AG09319 (cell line): ENCODE measurements at regions not wholly inside any gene's neighbourhood (a gene's known extent, or its start where the extent isn't known, plus 50 kb on each side); places are given as distances from the start of the nearest gene placed in this dataset.
"Not testable (repeated sequence)": the region's sequence is repeated elsewhere in the genome, so short reads cannot be mapped to it uniquely, and the experiment has no call there.

Experiments used
- DNase-seq: peaks from one replicate; pipeline ENCODE4 v3.0.0-alpha.2; 2010; ENCODE audit warnings: low read depth; ENCODE audit errors: extremely low read depth
- TF ChIP-seq, protein P1 (sequence below): IDR thresholded peaks from 2 replicates; pipeline ENCODE4 v1.5.1; 2011; ENCODE audit warnings: low read depth, mild to moderate bottlenecking, inconsistent platforms, low read length, moderate library complexity

DNA sequence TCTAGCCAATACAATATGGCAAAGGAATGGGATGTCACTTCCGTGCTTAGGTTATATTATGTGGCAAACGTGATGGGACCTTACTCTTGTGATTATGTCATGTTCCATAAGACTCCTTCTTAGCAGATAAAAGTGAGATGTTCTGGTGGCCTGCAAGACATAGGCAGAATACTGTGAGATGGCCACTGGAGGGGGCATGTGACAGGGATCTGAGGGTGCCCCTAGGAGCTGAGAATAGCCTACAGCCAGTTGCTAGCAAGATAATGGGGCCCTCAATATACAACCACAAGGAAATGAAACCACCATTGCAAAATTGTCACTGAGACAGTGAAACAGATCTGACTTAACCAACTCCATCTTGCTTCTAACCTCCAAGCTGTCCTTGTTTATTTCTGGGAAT lies 151.4 kb upstream of the SSTR1 start:
- DNase-seq, result no peak

DNA sequence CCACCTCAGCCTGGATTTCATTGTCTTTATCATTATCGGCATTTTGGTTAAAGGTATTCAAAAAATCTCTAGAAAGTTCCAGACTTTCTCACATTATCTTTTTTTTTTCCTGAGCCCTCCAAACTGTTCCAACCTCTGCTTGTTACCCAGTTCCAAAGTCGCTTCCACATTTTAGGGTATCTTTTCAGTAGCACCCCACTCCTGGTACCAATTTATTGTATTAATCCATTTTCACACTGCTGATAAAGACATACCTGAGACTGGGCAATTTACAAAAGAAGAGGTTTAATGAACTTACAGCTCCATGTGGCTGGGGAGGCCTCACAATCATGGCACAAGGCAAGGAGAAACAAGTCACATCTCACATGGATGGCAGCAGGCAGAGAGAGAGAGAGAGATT lies 145.5 kb upstream of the SSTR1 start:
- not testable (repeated sequence) for DNase-seq

More for the DNA sequence above, 151.4 kb upstream of the SSTR1 start:
- TF ChIP-seq, protein P1, sequence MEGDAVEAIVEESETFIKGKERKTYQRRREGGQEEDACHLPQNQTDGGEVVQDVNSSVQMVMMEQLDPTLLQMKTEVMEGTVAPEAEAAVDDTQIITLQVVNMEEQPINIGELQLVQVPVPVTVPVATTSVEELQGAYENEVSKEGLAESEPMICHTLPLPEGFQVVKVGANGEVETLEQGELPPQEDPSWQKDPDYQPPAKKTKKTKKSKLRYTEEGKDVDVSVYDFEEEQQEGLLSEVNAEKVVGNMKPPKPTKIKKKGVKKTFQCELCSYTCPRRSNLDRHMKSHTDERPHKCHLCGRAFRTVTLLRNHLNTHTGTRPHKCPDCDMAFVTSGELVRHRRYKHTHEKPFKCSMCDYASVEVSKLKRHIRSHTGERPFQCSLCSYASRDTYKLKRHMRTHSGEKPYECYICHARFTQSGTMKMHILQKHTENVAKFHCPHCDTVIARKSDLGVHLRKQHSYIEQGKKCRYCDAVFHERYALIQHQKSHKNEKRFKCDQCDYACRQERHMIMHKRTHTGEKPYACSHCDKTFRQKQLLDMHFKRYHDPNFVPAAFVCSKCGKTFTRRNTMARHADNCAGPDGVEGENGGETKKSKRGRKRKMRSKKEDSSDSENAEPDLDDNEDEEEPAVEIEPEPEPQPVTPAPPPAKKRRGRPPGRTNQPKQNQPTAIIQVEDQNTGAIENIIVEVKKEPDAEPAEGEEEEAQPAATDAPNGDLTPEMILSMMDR, result no peak; the same call in 1 of the 2 replicates

- TF ChIP-seq, protein P1, result no peak
- no peak for DNase-seq
These were observed 143.9 kb upstream of the SSTR1 start for GRCh38 chr14:38063711-38064320.

DNA sequence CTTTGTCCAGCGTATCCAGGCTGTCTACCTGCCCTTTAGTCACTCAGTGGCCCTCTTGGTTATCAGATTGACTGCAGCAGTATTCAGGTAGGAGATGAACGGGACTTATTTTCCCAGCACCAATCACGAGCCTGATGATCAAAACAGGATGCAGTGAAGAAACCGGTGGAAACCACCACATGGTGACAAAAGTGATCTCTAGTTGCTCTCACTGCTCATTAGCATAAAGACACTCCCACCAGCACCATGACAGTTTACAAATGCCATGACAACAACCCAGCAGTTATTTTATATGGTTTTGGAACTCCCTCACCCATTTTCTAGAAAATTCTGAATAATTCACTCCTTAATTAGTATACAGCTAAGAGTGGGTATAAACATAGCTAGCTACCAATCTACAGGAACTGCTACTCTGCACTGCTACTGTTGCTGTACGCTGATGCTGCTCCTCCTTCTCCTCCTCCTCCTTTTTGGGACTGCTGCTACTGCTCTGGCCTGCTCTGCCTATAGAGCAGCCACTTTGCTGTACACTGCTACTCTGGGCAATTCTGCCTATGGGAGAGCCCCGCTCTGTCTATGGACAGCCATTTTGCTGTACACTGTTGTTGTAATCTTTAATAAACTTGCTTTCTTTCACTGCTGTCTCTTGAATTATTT lies 142.5 kb upstream of the SSTR1 start:
- no peak for DNase-seq
- TF ChIP-seq, protein P1, result no peak

DNA sequence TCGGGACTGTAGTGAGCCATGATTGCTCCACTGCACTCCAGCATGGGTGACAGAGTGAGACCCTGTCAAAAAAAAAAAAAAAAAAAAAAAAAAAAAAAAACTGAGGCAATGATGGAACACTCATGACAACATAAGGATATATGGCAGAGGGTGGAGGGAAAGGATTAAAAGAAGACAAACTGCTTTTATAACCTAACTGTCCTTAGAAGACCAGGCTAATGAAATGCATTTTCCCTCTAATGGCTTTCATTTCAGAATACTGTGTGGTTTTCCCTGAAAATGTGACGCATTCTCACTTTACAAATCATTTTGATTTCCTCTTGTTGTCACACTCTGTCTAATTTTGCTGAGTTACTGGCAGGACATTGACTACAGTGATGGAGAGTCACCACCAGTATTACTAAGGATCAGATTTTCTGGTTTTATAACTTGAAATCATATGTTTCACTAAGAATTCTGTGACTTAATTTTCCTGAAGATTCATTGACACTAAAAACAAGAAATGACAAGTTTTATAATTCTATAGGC lies 137.6 kb upstream of the SSTR1 start:
- TF ChIP-seq, protein P1, result no peak
- no peak for DNase-seq

DNA sequence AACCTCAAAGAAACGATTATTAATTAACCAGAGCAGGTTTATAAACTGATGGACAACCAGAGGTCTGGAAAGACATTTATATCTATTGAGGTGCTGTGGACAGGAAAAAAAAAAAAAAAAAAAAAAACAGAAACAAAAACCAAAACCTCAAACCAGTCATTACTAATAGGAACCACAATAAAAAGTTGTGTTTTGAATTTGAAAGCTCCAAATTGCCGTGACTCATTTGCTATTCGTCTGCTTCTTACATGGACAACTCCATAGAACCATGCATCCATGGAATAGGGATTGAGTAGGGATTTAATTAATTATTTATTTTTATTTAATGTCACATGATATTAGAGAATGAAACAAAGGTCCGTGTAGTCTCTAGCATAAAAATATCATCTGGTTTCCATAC lies 134.1 kb upstream of the SSTR1 start:
- no peak for DNase-seq
- TF ChIP-seq, protein P1, result no peak

DNA sequence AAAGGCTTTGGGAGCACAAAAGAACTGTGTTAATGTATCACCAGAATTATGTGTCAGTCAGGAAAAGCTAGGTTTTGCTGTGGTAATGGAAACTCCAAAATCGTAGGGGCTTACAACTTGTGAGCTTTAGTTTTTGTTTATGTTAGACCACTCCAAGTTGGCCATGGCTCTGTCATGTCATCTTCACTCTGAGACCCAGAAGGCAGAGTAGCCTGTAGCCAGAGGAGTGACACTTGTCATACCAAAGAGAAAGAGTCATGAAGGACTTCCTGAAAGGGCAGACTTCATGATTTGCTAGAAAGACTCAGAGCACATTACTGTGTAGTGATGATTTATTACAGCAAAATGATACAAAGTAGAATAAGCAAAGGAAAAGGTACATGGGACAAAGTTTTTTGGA lies 133.6 kb upstream of the SSTR1 start:
- TF ChIP-seq, protein P1, result no peak
- no peak for DNase-seq
